DND-41 (cell line): ENCODE measurements at regions not wholly inside any gene's neighbourhood (a gene's known extent, or its start where the extent isn't known, plus 50 kb on each side); places are given as distances from the start of the nearest gene placed in this dataset.

Experiments
- EZH2 ChIP-seq: IDR thresholded peaks from 3 replicates; pipeline ENCODE4 v1.6.1; 2012; ENCODE audit warnings: borderline replicate concordance, low read depth, mild to moderate bottlenecking, moderate library complexity, low read length, inconsistent platforms; ENCODE audit not compliant: severe bottlenecking
- TF ChIP-seq, protein P1 (sequence below): IDR thresholded peaks from 2 replicates; pipeline ENCODE4 v1.5.1; 2012; ENCODE audit warnings: borderline replicate concordance, low read length, moderate library complexity, mild to moderate bottlenecking; ENCODE audit not compliant: poor library complexity, severe bottlenecking; ENCODE audit errors: extremely low read depth

DNA sequence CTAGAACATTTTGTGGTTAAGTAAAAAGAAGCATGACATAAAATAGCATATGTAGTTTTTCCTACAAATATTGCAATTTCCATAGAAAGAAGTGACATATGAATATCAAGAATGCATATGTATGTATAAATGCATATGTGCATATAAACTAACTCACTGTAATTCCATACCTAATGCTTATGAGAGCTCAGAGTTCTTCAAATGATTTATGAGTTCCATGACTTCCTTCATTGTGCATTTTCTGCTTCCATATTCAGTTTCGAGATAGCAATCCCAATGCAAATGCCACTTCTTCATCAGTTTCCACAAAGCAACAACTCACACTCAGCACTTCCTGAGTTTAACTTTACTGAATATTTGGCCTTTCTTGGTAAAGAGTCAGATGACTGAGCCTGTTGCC, 1744.3 kb upstream of the MIR17HG start:
- no peak for TF ChIP-seq EZH2
- TF ChIP-seq, protein P1, sequence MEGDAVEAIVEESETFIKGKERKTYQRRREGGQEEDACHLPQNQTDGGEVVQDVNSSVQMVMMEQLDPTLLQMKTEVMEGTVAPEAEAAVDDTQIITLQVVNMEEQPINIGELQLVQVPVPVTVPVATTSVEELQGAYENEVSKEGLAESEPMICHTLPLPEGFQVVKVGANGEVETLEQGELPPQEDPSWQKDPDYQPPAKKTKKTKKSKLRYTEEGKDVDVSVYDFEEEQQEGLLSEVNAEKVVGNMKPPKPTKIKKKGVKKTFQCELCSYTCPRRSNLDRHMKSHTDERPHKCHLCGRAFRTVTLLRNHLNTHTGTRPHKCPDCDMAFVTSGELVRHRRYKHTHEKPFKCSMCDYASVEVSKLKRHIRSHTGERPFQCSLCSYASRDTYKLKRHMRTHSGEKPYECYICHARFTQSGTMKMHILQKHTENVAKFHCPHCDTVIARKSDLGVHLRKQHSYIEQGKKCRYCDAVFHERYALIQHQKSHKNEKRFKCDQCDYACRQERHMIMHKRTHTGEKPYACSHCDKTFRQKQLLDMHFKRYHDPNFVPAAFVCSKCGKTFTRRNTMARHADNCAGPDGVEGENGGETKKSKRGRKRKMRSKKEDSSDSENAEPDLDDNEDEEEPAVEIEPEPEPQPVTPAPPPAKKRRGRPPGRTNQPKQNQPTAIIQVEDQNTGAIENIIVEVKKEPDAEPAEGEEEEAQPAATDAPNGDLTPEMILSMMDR, result no peak
